HG03521 (cell line): ENCODE measurements at regions not wholly inside any gene's neighbourhood (a gene's known extent, or its start where the extent isn't known, plus 50 kb on each side); places are given as distances from the start of the nearest gene placed in this dataset.
"Not testable (repeated sequence)": the region's sequence is repeated elsewhere in the genome, so short reads cannot be mapped to it uniquely, and the experiment has no call there.

Experiments used
- ATAC-seq: cut with Tn5 transposase; IDR thresholded peaks from one replicate; pipeline ENCODE4 v1.9.1; 2021; ENCODE audit warnings: mild to moderate bottlenecking, moderate library complexity; ENCODE audit not compliant: unreplicated experiment

DNA sequence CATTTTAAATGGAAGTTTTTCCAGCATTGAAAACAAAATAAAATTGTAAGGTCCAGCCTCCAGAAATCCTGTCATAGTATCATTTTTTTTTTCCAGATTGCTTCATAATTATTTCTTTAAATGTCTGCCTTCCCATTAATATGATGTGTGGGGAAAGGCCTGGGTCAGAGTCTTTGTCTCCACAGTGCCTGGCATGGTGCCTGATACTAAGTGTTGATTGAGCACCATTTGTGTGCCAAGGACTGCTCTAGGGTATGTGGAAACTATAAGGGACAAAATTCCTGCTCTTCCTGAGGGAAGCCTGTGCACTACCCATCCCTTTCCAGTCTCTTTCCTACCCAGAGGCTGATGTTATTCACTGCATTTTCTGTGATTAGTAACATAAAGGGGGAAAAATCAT, 53.1 kb upstream of the BEND4 start:
- ATAC-seq = no peak

- no peak for ATAC-seq
These were observed 64.2 kb upstream of the BEND4 start for GRCh38 chr4:42216664-42217063.

DNA sequence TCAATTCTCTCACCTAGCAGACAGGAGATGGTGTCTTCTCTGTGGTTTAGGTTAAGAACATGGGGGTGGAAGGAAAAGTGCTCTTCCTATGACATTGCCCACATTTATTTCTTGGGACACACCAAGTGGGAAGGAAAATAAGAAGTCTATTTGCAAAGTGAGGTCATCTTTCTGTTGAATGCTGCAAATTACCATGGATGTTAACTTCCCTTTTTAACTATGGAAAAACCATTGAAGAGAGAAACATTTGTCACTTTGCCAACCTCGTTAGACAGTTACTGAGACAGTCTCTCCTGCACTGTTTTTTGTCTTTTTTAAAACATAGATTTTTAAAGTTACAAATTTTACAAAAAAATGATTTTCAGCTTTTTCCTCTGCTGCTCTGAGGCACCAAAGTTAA, 72.8 kb upstream of the BEND4 start:
- no peak for ATAC-seq

DNA sequence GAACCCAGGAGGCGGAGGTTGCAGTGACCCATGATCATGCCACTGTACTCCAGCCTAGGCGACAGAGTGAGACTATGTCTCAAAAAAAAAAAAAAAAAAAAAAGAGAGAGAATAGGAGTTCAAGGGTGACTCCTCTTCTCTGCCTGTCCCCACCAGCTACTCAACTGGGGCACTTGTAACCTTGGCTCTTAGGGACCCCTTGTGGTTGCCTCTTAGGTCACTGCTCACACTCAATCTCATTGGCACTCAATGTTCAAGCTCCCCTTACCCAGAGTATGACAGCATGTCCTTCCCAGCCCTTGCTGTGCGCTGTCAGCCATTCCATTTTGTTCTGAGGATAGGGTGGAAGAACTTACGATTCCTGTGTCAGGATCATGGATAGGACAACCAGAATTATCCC, 82.4 kb upstream of the BEND4 start:
- ATAC-seq = no peak

DNA sequence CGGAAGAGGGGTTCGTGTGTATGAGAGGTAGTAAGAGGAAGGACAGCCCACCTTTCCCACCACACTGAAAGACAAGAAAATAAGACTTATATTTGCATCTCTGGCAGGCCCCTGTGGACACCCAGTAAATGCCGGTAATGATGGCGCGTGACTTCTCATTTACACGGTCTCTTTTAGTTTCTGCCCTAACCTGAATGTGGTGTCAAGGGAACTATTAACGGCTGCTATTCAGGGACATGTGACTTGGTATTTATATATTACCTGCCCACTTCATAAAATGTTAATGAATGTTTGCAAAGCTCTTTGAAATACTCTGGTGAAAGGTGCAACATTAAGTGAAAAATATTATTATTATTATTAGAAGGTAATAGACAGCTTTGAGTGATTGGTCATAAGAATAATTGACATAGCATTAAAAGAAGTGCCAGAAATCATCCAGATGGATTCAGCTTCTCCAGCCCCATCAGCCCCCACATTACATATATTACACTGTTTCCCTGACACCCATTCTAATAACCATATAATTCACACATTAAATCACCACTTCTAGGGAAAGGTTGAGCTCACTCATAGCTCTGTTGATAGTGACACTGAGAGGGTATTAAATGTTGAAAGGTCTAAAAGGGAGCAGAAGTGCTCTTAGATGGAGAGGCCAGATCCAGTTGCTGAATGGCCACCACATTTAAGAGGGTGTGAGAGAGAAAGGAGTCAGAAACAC, 83.0 kb upstream of the BEND4 start:
- ATAC-seq = no peak

DNA sequence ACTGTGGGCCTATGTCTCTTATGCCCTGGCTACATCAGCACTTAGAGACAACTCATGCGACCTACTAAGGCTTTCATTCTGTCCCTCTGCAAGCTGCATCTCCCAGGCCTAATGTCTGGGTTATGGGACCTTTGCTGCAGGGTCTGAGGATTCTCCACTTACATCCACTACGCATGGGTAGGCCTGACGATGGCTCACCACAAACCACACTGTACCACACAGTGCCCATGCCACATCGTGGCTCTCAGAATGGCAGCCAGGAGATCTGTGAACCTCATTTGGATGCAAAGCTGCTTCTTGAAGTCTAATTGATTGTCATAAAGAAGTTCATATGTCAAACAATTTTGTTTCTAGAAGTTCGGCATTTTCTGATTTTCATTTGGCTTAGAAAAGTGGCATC, 84.6 kb upstream of the BEND4 start:
- no peak for ATAC-seq

GRCh38 chr4:42237451-42237850, 85.0 kb upstream of the BEND4 start:
- ATAC-seq = no peak

GRCh38 chr4:42248972-42249371, 96.5 kb upstream of the BEND4 start:
- ATAC-seq = no peak

GRCh38 chr4:42252315-42252714, 99.9 kb upstream of the BEND4 start:
- ATAC-seq = no peak

- ATAC-seq = not testable (repeated sequence)
These were observed 105.2 kb upstream of the BEND4 start for GRCh38 chr4:42257645-42258044.

DNA sequence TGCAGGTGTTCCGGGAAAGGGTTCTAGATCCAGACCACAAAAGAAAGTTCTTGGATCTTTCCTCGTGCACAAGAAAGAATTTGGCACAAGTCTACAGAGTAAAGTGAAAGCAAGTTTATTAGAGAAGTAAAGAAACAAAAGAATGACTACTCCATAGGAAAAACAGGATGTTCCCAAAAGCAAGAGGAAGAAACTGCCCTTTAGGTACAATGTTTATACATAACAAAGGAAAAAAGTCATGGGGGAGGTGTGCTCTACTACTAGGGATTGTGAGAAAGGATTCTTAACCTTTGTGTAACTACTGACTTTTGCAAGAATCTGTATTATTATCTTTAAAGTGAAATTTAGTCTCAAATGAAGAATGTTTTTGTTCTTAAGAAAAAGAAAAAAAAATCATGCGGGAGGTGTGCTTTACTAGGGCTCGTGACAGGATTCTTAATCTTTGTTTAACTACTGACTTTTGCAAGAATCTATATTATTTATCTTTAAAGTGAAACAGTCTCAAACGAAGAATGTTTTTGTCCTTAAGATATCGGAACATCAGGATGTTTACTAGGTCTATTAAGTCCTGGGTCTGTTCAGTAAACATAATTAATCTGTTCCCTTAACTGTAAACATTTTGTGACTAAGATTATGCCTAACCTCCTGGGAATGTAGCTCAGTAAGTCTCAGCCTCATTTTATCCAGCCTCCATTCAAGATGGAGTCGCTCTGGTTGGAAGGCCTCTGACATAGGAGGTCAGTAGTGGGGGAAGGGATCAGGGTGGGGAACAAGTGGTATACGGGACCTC, 110.4 kb upstream of the BEND4 start:
- no peak for ATAC-seq

GRCh38 chr4:42265782-42266602, 113.5 kb upstream of the BEND4 start:
- no peak for ATAC-seq

DNA sequence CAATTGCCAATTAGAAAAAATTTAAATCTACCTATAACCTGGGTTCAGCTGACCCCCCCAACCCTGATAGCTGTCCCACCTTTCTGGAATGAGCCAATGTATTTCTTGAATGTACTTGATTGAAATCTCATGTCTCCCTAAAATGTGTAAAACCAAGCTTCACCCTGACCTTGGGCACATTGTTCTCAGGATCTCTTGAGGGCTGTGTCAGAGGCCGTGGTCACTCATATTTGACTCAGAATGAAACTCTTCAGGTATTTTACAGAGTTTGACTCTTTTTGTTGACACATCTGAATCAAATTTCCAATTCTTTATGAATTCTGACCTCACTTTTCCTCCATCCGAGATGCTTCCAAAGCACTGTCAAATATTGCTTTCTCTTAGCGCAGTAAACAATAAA, 115.3 kb upstream of the BEND4 start:
- no peak for ATAC-seq

- no peak for ATAC-seq
These were observed 116.4 kb upstream of the BEND4 start for GRCh38 chr4:42268824-42269223.

- no peak for ATAC-seq
These were observed 118.6 kb upstream of the BEND4 start for GRCh38 chr4:42271096-42271495.

DNA sequence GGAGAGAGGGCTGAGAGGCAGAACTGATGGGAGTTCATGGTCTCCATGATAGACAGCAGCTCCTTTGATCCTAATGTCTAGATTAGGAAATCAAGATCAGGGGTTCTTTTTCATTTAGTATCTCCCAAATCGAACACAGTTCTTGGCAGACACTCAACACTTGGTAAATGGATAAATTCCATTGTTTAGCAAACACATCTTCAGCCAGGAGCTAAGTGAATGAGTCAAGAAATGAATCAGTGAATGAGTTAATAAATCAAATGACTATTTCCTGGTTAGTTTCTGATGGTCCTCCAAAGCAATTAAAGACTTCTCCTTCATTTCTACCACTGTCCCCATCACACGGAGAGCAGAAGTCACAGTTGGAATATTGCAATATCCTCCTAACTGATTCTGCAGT, 120.0 kb upstream of the SHISA3 start:
- ATAC-seq = no peak

DNA sequence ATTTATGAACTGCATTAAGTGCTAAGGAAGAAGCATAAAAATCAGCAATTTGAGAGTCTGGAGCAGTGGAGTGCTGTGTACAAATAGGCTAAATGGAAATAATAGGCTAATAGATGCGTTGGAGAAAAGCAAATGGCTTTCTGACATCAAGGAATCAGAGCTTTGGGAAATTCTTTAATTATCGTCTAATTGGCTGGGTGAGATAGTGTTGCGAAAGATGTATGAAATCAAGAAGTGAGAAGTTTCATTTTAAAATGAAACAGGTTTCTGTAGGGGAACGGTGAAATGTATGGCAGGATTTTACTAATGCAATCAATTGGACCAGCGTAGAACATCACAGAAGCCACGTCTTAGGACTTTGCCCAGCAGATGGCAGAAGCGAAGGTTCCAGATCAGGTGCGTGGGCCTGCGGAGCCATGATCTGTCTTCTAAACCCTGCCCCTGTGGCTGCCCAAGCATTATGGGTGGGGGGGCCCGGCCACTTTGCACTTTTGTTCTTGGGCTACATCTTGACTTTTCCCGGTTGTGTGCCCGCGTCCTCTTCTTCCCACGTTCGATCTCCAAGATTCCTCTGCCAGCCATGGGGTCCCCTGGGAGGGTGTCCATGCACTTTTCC, 118.5 kb upstream of the SHISA3 start:
- ATAC-seq = no peak

DNA sequence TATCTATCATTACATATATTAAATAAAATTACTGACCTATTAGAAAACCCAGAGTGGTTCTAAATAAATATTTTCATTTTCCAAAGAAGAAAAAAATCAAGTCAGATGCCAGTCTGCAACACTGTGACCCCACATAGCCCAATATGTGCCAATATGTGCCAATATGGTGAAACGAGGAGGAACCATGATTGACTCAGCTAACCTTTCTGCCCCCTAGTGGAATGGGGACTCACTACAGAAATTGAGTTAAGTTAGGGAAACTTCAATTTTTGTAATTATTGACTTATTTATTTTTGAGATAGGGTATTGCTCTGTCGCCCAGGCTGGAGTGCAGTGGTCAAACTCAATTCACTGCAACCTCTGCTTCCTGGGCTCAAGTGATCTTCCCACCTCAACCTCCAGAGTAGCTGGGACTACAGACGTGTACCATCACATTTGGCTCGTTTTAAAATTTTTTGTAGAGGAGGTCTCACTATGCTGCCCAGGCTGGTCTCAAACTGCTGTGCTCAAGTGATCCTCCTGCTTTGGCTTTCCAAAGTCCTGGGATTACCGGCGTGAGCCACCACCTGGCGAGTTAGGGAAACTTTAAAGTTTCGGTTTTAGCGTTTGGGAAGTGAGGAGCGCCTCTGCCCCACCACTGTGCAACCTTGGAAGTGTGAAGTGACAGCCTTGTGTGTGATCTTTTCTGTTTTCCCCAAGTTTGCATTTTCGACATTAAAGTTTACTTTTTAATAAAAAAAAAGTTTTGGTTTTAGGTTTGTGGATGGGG, 116.8 kb upstream of the SHISA3 start:
- no peak for ATAC-seq

DNA sequence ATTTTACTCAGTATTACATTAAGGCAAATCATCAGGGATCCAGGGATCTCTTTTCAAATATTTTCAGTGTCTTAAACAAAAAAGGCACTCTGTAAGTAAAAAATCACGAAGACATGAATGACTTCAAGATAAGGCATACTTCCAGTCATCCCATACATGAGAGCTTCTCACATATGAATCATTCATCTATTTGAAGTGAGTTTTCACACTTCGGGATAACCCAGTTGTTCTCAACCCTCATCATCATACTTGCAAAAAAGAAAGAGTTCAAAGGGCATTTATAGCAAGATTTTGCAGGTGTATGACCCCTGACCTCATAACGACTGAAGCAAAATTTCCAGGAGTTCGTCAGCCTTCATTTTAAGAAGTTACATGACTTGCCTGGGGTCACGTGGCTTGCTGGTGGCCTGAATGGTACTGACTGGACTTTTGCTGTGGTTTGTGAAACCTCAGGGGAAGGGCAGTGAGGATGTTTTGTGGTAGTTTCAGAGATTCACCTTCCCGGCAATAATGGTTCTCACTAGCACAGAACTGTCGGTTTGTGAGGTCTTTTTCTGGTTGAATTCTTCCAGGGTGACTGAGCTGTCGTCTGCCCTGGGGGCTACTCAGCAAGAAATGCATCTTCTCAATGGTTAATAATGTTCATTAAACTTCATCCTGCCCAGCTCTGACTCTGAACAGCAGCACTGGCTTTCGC, 115.8 kb upstream of the SHISA3 start:
- peak; percentile 42 for ATAC-seq
